Midbrain (tissue), 1 donor: ENCODE measurements at regions not wholly inside any gene's neighbourhood (a gene's known extent, or its start where the extent isn't known, plus 50 kb on each side); places are given as distances from the start of the nearest gene placed in this dataset.

Experiments
- DNase-seq: peaks from one replicate; lab custom pipeline; 2025; lab: John Stamatoyannopoulos, UW

- DNase-seq, result no peak
Measured at GRCh38 chr16:85390511-85391174, 222.5 kb upstream of the GSE1 start.

- no peak for DNase-seq
Measured at GRCh38 chr16:85391175-85391707, 221.9 kb upstream of the GSE1 start.

GRCh38 chr16:85391769-85392583 is 221.1 kb upstream of the GSE1 start:
- no peak for DNase-seq

GRCh38 chr16:85392756-85393673 is 220.1 kb upstream of the GSE1 start:
- no peak for DNase-seq

GRCh38 chr16:85393674-85394451 is 219.3 kb upstream of the GSE1 start:
- DNase-seq, result no peak

- DNase-seq, result no peak
Measured at GRCh38 chr16:85394456-85395206, 218.5 kb upstream of the GSE1 start.

- DNase-seq, result no peak
Measured at GRCh38 chr16:85395207-85395912, 217.8 kb upstream of the GSE1 start.

- DNase-seq, result no peak
Measured at GRCh38 chr16:85395913-85396878, 216.9 kb upstream of the GSE1 start.

GRCh38 chr16:85396879-85397871 is 215.9 kb upstream of the GSE1 start:
- DNase-seq, result no peak

GRCh38 chr16:85398050-85398451 is 215.1 kb upstream of the GSE1 start:
- no peak for DNase-seq

GRCh38 chr16:85398688-85399582 is 214.2 kb upstream of the GSE1 start:
- no peak for DNase-seq

GRCh38 chr16:85399583-85400284 is 213.4 kb upstream of the GSE1 start:
- no peak for DNase-seq

GRCh38 chr16:85400305-85401205 is 212.6 kb upstream of the GSE1 start:
- no peak for DNase-seq

- no peak for DNase-seq
Measured at GRCh38 chr16:85401370-85401916, 211.7 kb upstream of the GSE1 start.
